Pancreas (tissue), 10 donors: ENCODE measurements at regions not wholly inside any gene's neighbourhood (a gene's known extent, or its start where the extent isn't known, plus 50 kb on each side); places are given as distances from the start of the nearest gene placed in this dataset.

Experiments
- ATAC-seq, 4 donors: fragments of 200-7000 bp; cut with Tn5 transposase; one replicate each; pipeline versions ENCODE4 v1.8.0 to v1.9.1; 2020; ENCODE audit warnings: mild to moderate bottlenecking in 4 of 4, moderate library complexity in 4 of 4
- DNase-seq, 6 donors: peaks; one replicate each; pipeline ENCODE4 v3.0.0-alpha.2; 2020
- FAIRE-seq: peaks from 2 replicates; lab custom pipeline; 2012; peaks lifted over from hg19 to GRCh38; lab: Jason Lieb, UNC
- H3K27ac ChIP-seq, 4 donors: fragments of 200-600 bp; sonication (generic); 1 replicate in 3 of 4; 2 replicates in 1 of 4; pipeline versions ENCODE4 v1.5.0 to v1.8.0; 2020
- H3K27me3 ChIP-seq, 4 donors: fragments of 200-600 bp; one replicate each; pipeline ENCODE4 v1.8.0; 2021
- H3K36me3 ChIP-seq, 3 donors: fragments of 200-600 bp; sonication (generic) in 1 of 3; one replicate each; pipeline versions ENCODE4 v1.5.0 to v1.8.0; 2020 to 2021
- H3K4me1 ChIP-seq, 3 donors: fragments of 200-600 bp; one replicate each; pipeline ENCODE4 v1.8.0; 2021
- H3K4me3 ChIP-seq, 4 donors: fragments of 200-600 bp; sonication (generic) in 2 of 4; one replicate each; pipeline versions ENCODE4 v1.5.0 to v1.8.0; 2020 to 2021
- H3K9me3 ChIP-seq, 4 donors: fragments of 200-600 bp; one replicate each; pipeline ENCODE4 v1.8.0; 2021
- WGBS, 2 donors: extraction: QIAGEN DNeasy Blood & Tissue Kit; methylation state at CpG; one replicate each; pipeline ENCODE4 v1.1.7; 2013; 5-methylcytosine and 5-hydroxymethylcytosine counted together
- intact Hi-C, 3 donors: fragments of 100-400 bp; cut with DNase I; formaldehyde crosslinking; loops; one replicate each; pipeline versions ENCODE4 v1.11.1 to v1.14.2; 2022
- TF ChIP-seq, protein P1 (sequence below), 4 donors: fragments of 200-600 bp; sonication (generic) in 3 of 4; IDR thresholded peaks; one replicate each; pipeline versions ENCODE4 v1.5.0 to v1.8.0; 2021; ENCODE audit warnings: antibody characterized with exemption in 4 of 4
- donor health status: healthy with polysubstance abuse.
- donor health status: DM: no; HTN: no; CAD: no; lungs with moderate emphysema.
- donor health status: DM: no; HTN: no; CAD: no.
- donor health status: control.
- donor health status: control.
- donor health status: Bipolar disorder and iron deficiency.
- donor health status: DM: yes; HTN: yes; CAD: no.
- donor health status: DM: no; HTN: no; CAD: no.
- donor health status: DM: no; HTN: no; CAD: no.
- donor health status: DM: yes; HTN: yes; CAD: no.

DNA sequence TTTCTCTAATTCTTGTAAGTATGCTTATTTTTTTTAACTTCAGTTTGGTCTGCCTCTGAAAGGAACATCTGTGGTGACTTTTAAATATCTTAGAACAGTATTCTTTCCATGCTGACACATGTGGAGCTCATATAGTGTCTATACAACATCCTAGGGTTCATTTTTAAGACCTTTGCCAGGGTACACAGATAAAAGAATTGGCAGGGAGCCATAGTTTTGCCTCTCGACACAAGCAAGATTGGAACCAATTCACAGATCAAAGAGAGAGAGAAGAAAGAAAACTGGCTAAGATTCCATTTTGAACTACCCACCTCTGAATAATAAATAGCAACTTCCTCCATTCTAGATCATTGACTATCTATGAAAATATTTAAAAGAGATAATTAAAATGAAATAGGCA lies 142.7 kb upstream of the ST6GAL2 start:
- Histone ChIP-seq H3K27me3 (no peaks in the 10 kb centered on the region), H3K36me3 (no peaks in the 10 kb centered on the region), H3K4me3 (no peak overlapping the region), H3K4me1 (no peaks in the 10 kb centered on the region), H3K9me3 (no peaks in the 10 kb centered on the region), H3K27ac (no peak overlapping the region)
- DNase-seq, result no peak
- ATAC-seq, result no peak
- TF ChIP-seq, protein P1, sequence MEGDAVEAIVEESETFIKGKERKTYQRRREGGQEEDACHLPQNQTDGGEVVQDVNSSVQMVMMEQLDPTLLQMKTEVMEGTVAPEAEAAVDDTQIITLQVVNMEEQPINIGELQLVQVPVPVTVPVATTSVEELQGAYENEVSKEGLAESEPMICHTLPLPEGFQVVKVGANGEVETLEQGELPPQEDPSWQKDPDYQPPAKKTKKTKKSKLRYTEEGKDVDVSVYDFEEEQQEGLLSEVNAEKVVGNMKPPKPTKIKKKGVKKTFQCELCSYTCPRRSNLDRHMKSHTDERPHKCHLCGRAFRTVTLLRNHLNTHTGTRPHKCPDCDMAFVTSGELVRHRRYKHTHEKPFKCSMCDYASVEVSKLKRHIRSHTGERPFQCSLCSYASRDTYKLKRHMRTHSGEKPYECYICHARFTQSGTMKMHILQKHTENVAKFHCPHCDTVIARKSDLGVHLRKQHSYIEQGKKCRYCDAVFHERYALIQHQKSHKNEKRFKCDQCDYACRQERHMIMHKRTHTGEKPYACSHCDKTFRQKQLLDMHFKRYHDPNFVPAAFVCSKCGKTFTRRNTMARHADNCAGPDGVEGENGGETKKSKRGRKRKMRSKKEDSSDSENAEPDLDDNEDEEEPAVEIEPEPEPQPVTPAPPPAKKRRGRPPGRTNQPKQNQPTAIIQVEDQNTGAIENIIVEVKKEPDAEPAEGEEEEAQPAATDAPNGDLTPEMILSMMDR (IDR thresholded peaks at IDR 0.05), result no peak
- FAIRE-seq, result no peak
- intact Hi-C loops, result no loop called here
- 15 to 19% methylated on average over 1 of the region's 1 CpG for WGBS, 2 donors

DNA sequence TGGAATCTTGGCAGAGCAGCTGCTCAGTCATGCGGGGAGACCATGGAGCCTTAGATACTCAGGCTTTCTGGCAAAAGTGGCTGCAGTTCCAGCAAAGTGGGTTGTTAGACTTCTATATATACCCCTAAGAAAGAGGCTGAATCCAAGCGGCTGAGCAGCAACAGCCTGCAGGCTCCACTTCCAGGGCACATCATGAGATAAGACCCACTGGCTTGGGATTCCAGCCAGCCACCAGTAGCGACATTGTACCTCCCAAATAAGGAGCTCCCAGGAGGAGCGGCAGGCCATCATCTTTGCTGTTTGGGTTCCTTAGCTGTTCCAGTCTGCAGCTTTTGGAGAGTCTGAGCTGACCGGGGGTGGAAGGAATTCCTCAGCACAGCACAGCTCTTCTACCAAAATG lies 150.3 kb upstream of the ST6GAL2 start:
- Histone ChIP-seq H3K4me3 (no peak overlapping the region), H3K9me3 (no peaks in the 10 kb centered on the region), H3K27me3 (no peaks in the 10 kb centered on the region), H3K27ac (no peak overlapping the region), H3K4me1 (no peaks in the 10 kb centered on the region), H3K36me3 (no peaks in the 10 kb centered on the region)
- ATAC-seq, result no peak
- intact Hi-C loops, result no loop called here
- no peak for DNase-seq
- 79 to 86% methylated on average over 5 of the region's 5 CpGs for WGBS, 2 donors
- no peak for FAIRE-seq
- TF ChIP-seq, protein P1 (IDR thresholded peaks at IDR 0.05), result no peak

GRCh38 chr2:107062173-107062572 lies 176.2 kb upstream of the ST6GAL2 start:
- Histone ChIP-seq H3K9me3 (no peaks in the 10 kb centered on the region), H3K4me1 (no peaks in the 10 kb centered on the region), H3K4me3 (no peak overlapping the region), H3K27ac (no peak overlapping the region), H3K36me3 (no peaks in the 10 kb centered on the region), H3K27me3 (no peaks in the 10 kb centered on the region)
- DNase-seq (no peak), FAIRE-seq (no peak), ATAC-seq (no peak)
- WGBS, 2 donors, result 21 to 32% methylated on average over 4 of the region's 4 CpGs
- intact Hi-C loops, result no loop called here
- TF ChIP-seq, protein P1 (IDR thresholded peaks at IDR 0.05), result no peak

DNA sequence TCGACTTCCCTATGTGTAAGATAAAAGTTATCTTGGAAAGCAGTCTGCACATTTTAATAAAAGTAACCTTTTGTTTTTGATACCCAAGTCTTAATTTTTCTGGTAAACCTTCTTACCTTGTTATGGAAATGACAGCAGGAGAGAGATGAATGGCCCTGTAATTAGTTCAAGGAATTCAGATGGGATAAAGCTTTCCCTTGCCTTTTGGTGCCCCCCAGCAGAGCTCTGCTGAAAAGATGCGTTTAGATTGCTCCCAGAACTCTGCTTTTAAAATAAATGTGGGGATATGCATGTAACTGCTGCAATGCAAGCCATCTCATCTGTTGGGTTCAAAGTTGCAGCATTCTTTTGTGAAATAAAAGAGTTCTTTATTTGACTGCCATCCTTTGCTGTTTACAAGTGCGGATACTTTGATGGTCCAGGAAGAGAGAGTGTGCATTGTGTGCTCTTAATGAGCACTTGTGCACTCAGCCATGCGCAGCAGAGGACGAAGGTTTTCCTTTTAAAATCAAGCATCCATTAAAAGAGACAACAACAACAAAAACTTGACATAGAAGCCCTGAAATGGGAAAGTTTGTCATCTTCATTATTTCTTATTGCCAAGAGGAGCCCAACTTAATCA lies 176.7 kb upstream of the ST6GAL2 start:
- no peaks in the 10 kb centered on the region for H3K4me1 ChIP-seq
- WGBS, 2 donors, result 14 to 18% methylated on average over 5 of the region's 5 CpGs
- FAIRE-seq (no peak), ATAC-seq (no peak), DNase-seq (no peak)
- no peak overlapping the region for H3K27ac ChIP-seq
- H3K4me3 ChIP-seq, result no peak overlapping the region
- intact Hi-C loops, result no loop called here
- H3K36me3 ChIP-seq, result no peaks in the 10 kb centered on the region
- TF ChIP-seq, protein P1 (IDR thresholded peaks at IDR 0.05), result no peak
- no peaks in the 10 kb centered on the region for H3K9me3 ChIP-seq
- H3K27me3 ChIP-seq, result no peaks in the 10 kb centered on the region

GRCh38 chr2:107063228-107063627 lies 177.3 kb upstream of the ST6GAL2 start:
- ATAC-seq (no peak), FAIRE-seq (no peak), DNase-seq (no peak)
- H3K4me3 ChIP-seq, result no peak overlapping the region
- no peaks in the 10 kb centered on the region for H3K4me1 ChIP-seq
- H3K9me3 ChIP-seq, result no peaks in the 10 kb centered on the region
- no peaks in the 10 kb centered on the region for H3K36me3 ChIP-seq
- no peak overlapping the region for H3K27ac ChIP-seq
- TF ChIP-seq, protein P1 (IDR thresholded peaks at IDR 0.05), result no peak
- intact Hi-C loops, result no loop called here
- no peaks in the 10 kb centered on the region for H3K27me3 ChIP-seq
- 61 to 64% methylated on average over 3 of the region's 3 CpGs for WGBS, 2 donors
